ENCODE measurements at regions not wholly inside any gene's neighbourhood (a gene's known extent, or its start where the extent isn't known, plus 50 kb on each side); places are given as distances from the start of the nearest gene placed in this dataset.

DNA sequence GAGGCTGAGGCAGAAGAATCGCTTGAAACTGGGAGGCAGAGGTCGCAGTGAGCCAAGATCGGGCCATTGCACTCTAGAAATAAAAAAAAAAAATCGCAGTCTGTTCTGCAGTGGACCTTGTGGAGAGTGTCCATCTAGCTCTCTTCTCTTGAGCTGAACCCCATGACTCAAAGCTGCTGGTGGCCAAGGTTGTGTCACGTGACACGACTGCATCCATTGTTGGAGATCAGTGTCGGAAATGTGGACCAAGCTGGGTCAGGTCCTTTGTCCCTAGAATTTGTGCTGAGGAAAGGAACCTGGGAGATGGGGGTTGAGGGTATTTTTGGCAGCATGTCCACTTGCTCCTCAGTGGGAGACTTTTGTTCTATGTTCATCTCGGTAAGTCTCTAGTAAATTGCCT lies 564.8 kb upstream of the CDH4 start:
- TF ChIP-seq CTCF (IDR thresholded peaks at IDR 0.05; ENCODE audit: insufficient read depth, low read depth, low read length) (no peak), EZH2 (IDR thresholded peaks at IDR 0.05; ENCODE audit: insufficient read depth, low read length) (no peak)

Data from astrocyte (in vitro differentiated cells and primary cell).